Epithelial cell of prostate (primary cell): ENCODE measurements at regions not wholly inside any gene's neighbourhood (a gene's known extent, or its start where the extent isn't known, plus 50 kb on each side); places are given as distances from the start of the nearest gene placed in this dataset.
"Not testable (repeated sequence)": the region's sequence is repeated elsewhere in the genome, so short reads cannot be mapped to it uniquely, and the experiment has no call there.

ENCODE experiments used
- DNase-seq: peaks from one replicate; pipeline ENCODE4 v3.0.0-alpha.2; 2011; ENCODE audit warnings: low read depth, low spot score
- H3K27ac ChIP-seq: fragments of 450-650 bp; 2 replicates; pipeline ENCODE4 v1.5.1; 2017; ENCODE audit warnings: mild to moderate bottlenecking

GRCh38 chr5:92216852-92217251 lies 833.7 kb upstream of the ARRDC3 start:
- DNase-seq, H3K27ac ChIP-seq: not testable (repeated sequence)

- no peak for DNase-seq
- no peak overlapping the region for H3K27ac ChIP-seq
These were observed 832.0 kb upstream of the ARRDC3 start for GRCh38 chr5:92215116-92215515.

GRCh38 chr5:92208265-92208664 lies 825.1 kb upstream of the ARRDC3 start:
- H3K27ac ChIP-seq = no peak overlapping the region
- DNase-seq = no peak

- DNase-seq = no peak
- no peak overlapping the region for H3K27ac ChIP-seq
These were observed 824.0 kb upstream of the ARRDC3 start for GRCh38 chr5:92207151-92207550.

- no peak for DNase-seq
These were observed 823.6 kb upstream of the ARRDC3 start for GRCh38 chr5:92206681-92207080.

GRCh38 chr5:92199035-92199434 lies 815.9 kb upstream of the ARRDC3 start:
- not testable (repeated sequence) for H3K27ac ChIP-seq, DNase-seq

More at GRCh38 chr5:92206681-92207080, 823.6 kb upstream of the ARRDC3 start:
- H3K27ac ChIP-seq = no peak overlapping the region

- DNase-seq = no peak
- no peak overlapping the region for H3K27ac ChIP-seq
These were observed 798.5 kb upstream of the ARRDC3 start for GRCh38 chr5:92181656-92182055.

GRCh38 chr5:92180391-92180790 lies 797.3 kb upstream of the ARRDC3 start:
- no peak for DNase-seq
- H3K27ac ChIP-seq = no peak overlapping the region

- DNase-seq = no peak
- H3K27ac ChIP-seq = no peak overlapping the region
These were observed 796.5 kb upstream of the ARRDC3 start for GRCh38 chr5:92179651-92180050.

- no peak overlapping the region for H3K27ac ChIP-seq
- no peak for DNase-seq
These were observed 794.9 kb upstream of the ARRDC3 start for GRCh38 chr5:92177926-92178487.

- no peak for DNase-seq
- H3K27ac ChIP-seq = no peak overlapping the region
These were observed 780.8 kb upstream of the ARRDC3 start for GRCh38 chr5:92163906-92164305.

- H3K27ac ChIP-seq = no peak overlapping the region
- no peak for DNase-seq
These were observed 764.7 kb upstream of the ARRDC3 start for GRCh38 chr5:92147798-92148197.

GRCh38 chr5:92147266-92147665 lies 764.1 kb upstream of the ARRDC3 start:
- H3K27ac ChIP-seq = no peak overlapping the region
- DNase-seq = no peak

- no peak for DNase-seq
- H3K27ac ChIP-seq = no peak overlapping the region
These were observed 762.7 kb upstream of the ARRDC3 start for GRCh38 chr5:92145852-92146251.

GRCh38 chr5:92144824-92145223 lies 761.7 kb upstream of the ARRDC3 start:
- no peak for DNase-seq
- H3K27ac ChIP-seq = no peak overlapping the region

- H3K27ac ChIP-seq, DNase-seq: not testable (repeated sequence)
These were observed 749.3 kb upstream of the ARRDC3 start for GRCh38 chr5:92132294-92132908.

GRCh38 chr5:92126182-92126581 lies 743.1 kb upstream of the ARRDC3 start:
- no peak for DNase-seq
- no peak overlapping the region for H3K27ac ChIP-seq

GRCh38 chr5:92119110-92119509 lies 736.0 kb upstream of the ARRDC3 start:
- H3K27ac ChIP-seq = no peak overlapping the region
- DNase-seq = no peak

GRCh38 chr5:92106808-92107207 lies 723.7 kb upstream of the ARRDC3 start:
- no peak overlapping the region for H3K27ac ChIP-seq

GRCh38 chr5:92104126-92104525 lies 721.0 kb upstream of the ARRDC3 start:
- H3K27ac ChIP-seq = no peak overlapping the region
- DNase-seq = no peak

More at GRCh38 chr5:92106808-92107207, 723.7 kb upstream of the ARRDC3 start:
- DNase-seq = no peak

GRCh38 chr5:92102313-92102712 lies 719.2 kb upstream of the ARRDC3 start:
- H3K27ac ChIP-seq = no peak overlapping the region
- DNase-seq = no peak

- no peak overlapping the region for H3K27ac ChIP-seq
- DNase-seq = no peak
These were observed 709.1 kb upstream of the ARRDC3 start for GRCh38 chr5:92092239-92092638.
